Neutrophil (primary cell): ENCODE measurements at regions not wholly inside any gene's neighbourhood (a gene's known extent, or its start where the extent isn't known, plus 50 kb on each side); places are given as distances from the start of the nearest gene placed in this dataset.
"Not testable (repeated sequence)": the region's sequence is repeated elsewhere in the genome, so short reads cannot be mapped to it uniquely, and the experiment has no call there.

Experiments
- H3K27ac ChIP-seq: fragments of 200-600 bp; sonication (generic); 2 replicates; pipeline ENCODE4 v1.5.1; 2016; ENCODE audit warnings: mild to moderate bottlenecking, moderate library complexity
- H3K27me3 ChIP-seq: fragments of 200-600 bp; sonication (generic); 2 replicates; pipeline ENCODE4 v1.6.0; 2016; ENCODE audit warnings: mild to moderate bottlenecking
- H3K36me3 ChIP-seq: fragments of 200-600 bp; sonication (generic); 2 replicates; pipeline ENCODE4 v1.5.1; 2017
- H3K4me1 ChIP-seq, 2 experiments: fragments of 200-600 bp in 1 of 2; sonication (generic) in 1 of 2; 1 replicate in 1 of 2; 2 replicates in 1 of 2; pipeline versions ENCODE4 v1.5.1 to v1.6.1; 2013 to 2016; ENCODE audit warnings: low read depth in 1 of 2, low read length in 1 of 2, mild to moderate bottlenecking in 1 of 2, moderate library complexity in 1 of 2; ENCODE audit not compliant: control insufficient read depth in 1 of 2, insufficient read depth in 1 of 2
- H3K4me3 ChIP-seq, 2 experiments: fragments of 200-600 bp in 1 of 2; sonication (generic) in 1 of 2; 1 replicate in 1 of 2; 2 replicates in 1 of 2; pipeline ENCODE4 v1.5.1; 2013 to 2016; ENCODE audit warnings: low read depth in 1 of 2, low read length in 1 of 2, mild to moderate bottlenecking in 1 of 2, moderate library complexity in 1 of 2
- H3K9me3 ChIP-seq: fragments of 200-600 bp; sonication (generic); 2 replicates; pipeline ENCODE4 v1.5.1; 2016
- TF ChIP-seq, protein P1 (sequence below): fragments of 200-600 bp; sonication (generic); IDR thresholded peaks from 2 replicates; pipeline ENCODE4 v1.5.1; 2016; ENCODE audit warnings: antibody characterized with exemption

DNA sequence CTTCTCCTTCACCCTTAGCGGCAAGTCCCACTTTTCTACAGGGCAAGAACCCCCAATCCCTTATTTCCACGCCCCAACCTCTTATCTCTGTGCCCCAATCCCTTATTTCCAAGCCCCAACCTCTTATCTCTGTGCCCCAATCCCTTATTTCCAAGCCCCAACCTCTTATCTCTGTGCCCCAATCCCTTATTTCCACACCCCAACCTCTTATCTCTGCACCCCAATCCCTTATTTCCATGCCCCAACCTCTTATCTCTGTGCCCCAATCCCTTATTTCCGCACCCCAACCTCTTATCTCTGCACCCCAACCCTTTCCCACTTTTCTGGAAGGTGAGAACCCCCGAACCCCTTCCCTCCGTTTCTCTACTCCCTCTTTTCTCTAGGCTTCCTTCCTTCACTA, 116.1 kb upstream of the GJE1 start:
- H3K4me3 ChIP-seq, H3K27ac ChIP-seq, H3K36me3 ChIP-seq, H3K27me3 ChIP-seq, H3K4me1 ChIP-seq, H3K9me3 ChIP-seq: not testable (repeated sequence)

DNA sequence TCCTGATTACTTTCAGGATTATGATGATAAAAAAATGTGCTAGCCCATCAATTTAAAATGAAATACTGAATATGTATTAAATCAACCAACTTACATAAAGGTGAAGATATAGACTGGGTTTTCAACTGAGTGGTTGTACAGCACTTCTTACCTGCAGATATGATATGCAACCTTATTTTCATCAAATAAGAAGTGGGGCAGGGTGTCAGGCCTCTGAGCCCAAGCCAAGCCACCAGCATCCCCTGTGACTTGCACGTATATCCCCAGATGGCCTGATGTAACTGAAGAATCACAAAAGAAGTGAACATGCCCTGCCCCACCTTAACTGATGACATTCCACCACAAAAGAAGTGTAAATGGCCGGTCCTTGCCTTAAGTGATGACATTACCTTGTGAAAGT, 117.3 kb upstream of the GJE1 start:
- not testable (repeated sequence) for H3K4me3 ChIP-seq, H3K4me1 ChIP-seq, H3K9me3 ChIP-seq, H3K27me3 ChIP-seq, H3K27ac ChIP-seq, H3K36me3 ChIP-seq

DNA sequence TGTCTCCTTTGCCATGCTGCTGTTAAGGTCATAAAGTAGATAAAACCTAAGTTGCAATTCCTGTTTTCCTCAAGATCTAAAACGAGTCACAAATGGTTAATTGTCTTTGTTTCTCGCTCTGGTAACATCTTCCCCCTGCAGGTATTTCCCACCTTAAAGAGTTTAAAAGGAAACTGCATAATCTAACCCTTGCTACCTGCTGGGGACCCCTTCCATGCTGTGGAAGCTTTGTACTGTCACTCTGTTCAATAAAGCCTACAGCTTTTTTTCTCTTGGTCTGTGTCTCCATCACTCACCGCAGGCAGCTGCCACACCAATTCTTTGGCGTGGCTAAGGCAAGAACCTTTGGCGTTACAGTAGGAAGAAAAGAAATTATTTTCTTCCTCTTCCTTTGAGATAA, 117.7 kb upstream of the GJE1 start:
- Histone ChIP-seq H3K36me3 (no peaks in the 10 kb centered on the region), H3K27ac (no peak overlapping the region), H3K4me1 (no peaks in the 10 kb centered on the region), H3K9me3 (no peaks in the 10 kb centered on the region), H3K4me3 (no peak overlapping the region), H3K27me3 (no peaks in the 10 kb centered on the region)
- TF ChIP-seq, protein P1, sequence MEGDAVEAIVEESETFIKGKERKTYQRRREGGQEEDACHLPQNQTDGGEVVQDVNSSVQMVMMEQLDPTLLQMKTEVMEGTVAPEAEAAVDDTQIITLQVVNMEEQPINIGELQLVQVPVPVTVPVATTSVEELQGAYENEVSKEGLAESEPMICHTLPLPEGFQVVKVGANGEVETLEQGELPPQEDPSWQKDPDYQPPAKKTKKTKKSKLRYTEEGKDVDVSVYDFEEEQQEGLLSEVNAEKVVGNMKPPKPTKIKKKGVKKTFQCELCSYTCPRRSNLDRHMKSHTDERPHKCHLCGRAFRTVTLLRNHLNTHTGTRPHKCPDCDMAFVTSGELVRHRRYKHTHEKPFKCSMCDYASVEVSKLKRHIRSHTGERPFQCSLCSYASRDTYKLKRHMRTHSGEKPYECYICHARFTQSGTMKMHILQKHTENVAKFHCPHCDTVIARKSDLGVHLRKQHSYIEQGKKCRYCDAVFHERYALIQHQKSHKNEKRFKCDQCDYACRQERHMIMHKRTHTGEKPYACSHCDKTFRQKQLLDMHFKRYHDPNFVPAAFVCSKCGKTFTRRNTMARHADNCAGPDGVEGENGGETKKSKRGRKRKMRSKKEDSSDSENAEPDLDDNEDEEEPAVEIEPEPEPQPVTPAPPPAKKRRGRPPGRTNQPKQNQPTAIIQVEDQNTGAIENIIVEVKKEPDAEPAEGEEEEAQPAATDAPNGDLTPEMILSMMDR, result no peak

DNA sequence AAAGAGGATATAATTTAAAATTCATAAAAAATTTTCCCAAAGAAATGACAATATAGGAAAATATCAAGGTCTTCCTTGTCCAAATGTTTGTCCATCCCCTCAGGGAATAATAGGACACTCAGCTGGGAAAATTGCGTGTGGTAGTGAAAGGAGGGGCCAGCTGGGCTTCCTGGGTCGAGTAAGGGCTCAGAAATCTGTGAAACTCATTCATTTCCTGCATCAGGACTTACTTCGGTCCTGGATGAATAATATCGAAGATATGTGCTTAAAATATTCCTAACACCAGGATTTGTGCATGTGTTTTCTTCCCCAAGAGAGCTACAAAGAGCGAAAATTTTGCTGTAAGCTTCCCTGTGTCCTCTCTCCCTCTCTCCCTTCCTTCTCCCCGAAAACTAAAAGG, 118.2 kb upstream of the GJE1 start:
- Histone ChIP-seq H3K9me3 (no peaks in the 10 kb centered on the region), H3K27me3 (no peaks in the 10 kb centered on the region), H3K4me1 (no peaks in the 10 kb centered on the region), H3K36me3 (no peaks in the 10 kb centered on the region), H3K4me3 (no peak overlapping the region), H3K27ac (no peak overlapping the region)
- TF ChIP-seq, protein P1, result no peak

DNA sequence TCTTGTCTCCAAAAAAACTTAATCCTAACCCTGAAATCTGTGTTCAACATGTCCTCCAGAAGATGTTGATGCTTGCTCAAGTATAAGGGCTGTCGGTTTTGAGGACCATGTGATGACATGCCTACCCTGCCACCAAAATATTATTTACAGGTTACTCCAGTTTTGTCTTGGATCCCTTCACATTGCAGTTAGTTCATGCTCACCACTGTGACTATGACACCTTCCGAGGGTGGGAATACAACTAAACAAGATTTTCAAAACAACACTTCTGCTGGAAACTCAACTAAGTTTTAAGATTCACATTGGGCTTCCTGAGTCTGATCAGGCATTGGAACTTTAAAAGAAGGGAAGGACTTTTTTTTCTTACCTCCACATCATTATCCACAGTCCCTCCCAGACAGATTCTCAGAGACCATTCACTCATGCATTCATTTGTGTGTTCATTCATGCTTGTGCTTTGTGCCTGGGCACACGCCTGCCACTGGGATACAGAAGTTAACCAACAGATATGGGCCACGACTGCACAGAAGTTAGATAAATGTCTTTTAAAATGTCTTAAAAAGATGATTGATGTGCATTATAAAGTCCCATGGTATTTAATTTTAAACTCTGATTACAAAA, 118.7 kb upstream of the GJE1 start:
- Histone ChIP-seq H3K4me1 (no peaks in the 10 kb centered on the region), H3K27me3 (no peaks in the 10 kb centered on the region), H3K9me3 (no peaks in the 10 kb centered on the region), H3K27ac (no peak overlapping the region), H3K36me3 (no peaks in the 10 kb centered on the region), H3K4me3 (no peak overlapping the region)
- TF ChIP-seq, protein P1, result no peak

DNA sequence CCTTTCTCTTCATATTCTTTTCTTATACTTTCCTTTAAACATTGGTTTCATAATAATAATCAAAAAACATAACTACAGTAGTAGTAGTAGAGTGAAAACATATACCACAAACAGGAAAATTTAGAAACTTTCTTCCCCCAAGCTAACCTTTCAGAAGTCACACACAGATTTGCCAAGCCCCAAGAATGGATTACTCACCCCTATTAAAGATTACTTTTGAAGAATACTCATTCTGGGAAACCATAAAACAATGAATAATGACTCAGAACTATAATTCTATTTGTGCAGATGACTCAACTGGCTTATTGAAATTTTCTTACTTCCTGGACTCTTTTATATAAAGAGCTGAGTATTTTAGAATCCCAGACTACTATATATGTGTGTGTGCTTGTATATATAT, 119.4 kb upstream of the GJE1 start:
- Histone ChIP-seq H3K9me3 (no peaks in the 10 kb centered on the region), H3K36me3 (no peaks in the 10 kb centered on the region), H3K4me1 (no peaks in the 10 kb centered on the region), H3K4me3 (no peak overlapping the region), H3K27me3 (no peaks in the 10 kb centered on the region), H3K27ac (no peak overlapping the region)
- TF ChIP-seq, protein P1, result no peak

DNA sequence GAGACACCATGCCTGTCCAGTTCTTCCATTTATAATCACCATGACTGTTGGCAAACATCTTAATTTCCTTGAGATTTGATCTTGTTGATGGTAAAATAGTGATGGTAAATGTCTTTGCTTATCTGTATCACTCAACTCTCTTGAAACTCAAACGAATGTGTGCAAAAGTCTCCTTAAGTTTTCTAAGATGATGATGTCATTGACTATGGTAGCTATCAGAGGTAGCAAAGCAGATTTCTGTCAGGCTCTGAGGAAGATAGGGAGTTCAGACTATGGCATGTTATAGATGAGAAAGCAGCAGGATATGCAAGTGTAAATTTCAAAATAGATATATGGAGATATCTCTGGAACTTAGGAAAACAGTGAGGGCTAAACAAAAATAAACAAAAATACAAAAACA, 121.0 kb upstream of the GJE1 start:
- H3K27ac ChIP-seq, result no peak overlapping the region
- no peaks in the 10 kb centered on the region for H3K4me1 ChIP-seq
- H3K36me3 ChIP-seq, result no peaks in the 10 kb centered on the region
- no peaks in the 10 kb centered on the region for H3K9me3 ChIP-seq
- TF ChIP-seq, protein P1, result no peak
- H3K4me3 ChIP-seq, result no peak overlapping the region
- H3K27me3 ChIP-seq, result no peaks in the 10 kb centered on the region
